GM21447 (cell line): ENCODE measurements at regions not wholly inside any gene's neighbourhood (a gene's known extent, or its start where the extent isn't known, plus 50 kb on each side); places are given as distances from the start of the nearest gene placed in this dataset.
A peak's percentile ranks its signal among the peaks of the same experiment; 100 is the strongest.

Experiments
- ATAC-seq: cut with Tn5 transposase; IDR thresholded peaks from one replicate; pipeline ENCODE4 v1.9.1; 2021; ENCODE audit not compliant: unreplicated experiment

DNA sequence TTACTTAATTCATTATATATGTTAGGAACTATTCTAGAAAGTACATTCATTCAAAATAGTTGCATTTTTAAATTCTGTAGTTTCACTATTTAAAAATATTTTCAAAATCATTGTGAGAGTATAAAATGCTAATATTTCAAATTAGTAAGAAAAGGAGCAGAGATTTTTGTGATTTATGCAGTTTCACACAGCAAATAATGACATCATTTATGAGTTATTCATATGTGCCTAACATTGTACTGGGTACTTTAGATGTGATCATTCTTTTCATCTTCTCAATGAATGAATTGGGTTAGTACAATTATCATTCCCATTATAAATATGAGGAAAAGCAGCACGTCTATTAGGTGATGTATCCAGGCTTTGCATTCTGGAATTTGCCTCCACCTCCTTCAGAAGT, 1451.0 kb upstream of the IGFBP7 start:
- ATAC-seq: no peak

DNA sequence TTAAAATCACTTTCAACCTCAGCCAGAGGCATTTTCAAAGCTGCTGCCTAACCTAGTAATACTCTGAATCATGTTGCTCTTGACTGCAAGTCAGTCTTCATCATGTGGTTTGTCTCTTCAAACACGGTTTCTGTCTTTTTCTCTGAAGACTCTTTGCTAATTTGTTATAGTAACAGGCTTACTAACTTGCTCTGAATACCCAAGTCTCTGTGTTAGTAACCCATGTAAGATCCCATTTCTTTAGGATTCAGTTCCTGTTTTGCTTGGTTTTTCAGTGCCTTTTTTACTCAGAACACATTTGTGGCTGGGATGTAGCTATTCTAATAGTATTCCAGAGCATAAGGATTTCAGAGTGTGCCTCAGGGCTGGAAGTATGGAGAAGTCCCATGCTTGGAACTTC, 1450.6 kb upstream of the IGFBP7 start:
- ATAC-seq: no peak

DNA sequence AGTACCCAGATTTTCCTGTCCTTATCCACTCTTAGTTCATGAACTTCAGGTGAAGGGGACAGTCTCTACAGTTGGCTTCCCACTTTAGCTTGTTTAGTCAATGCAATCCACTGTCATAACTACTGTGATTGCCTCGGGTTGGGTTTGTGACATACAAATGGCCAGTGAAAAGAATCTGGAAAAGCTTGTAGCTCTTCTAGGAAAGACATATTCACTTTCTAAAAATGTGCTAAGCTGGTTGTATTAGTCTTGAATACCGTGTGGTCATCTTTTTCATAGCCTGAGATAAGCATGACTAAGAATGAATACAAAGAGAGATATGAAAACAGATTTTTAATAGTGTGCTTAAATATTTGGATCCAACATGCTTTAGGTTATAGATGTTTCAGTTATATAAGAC, 1443.5 kb upstream of the IGFBP7 start:
- no peak for ATAC-seq

DNA sequence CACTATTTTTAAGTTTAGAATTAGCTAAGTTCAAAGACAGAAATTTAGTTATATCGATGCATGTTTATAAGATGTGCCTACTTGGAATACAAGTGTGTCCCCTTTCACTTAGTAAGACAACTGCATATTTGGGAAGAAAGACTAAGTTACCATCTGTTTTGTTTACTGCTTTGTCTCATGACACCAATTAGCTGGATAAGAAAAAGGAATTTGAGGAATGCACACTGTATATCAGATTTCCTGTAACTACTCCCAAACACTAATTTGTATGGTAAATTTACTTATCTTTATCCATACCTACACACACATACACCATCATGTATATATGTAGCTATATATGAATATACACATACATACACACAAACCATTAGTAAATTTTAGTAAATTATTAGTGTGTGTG, 1442.8 kb upstream of the IGFBP7 start:
- no peak for ATAC-seq

DNA sequence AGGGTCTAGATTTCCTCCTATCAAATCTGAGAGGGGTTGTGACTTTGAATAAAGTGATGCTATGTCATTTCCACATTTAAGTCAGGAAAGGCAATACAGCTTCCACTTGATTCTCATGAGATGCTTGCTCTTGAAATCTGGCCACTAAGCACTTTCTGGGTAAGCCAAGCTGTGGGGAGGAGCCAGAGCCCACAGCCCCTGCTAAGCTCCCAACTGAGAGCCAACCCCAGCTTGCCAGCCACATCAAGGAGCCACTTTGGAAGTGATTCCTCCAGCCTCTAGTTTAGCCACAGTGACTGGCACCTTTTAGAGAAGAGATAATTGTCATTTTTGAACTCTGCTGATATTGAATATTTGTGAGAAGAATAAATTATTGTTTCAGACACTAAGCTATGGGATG, 1441.5 kb upstream of the IGFBP7 start:
- no peak for ATAC-seq

DNA sequence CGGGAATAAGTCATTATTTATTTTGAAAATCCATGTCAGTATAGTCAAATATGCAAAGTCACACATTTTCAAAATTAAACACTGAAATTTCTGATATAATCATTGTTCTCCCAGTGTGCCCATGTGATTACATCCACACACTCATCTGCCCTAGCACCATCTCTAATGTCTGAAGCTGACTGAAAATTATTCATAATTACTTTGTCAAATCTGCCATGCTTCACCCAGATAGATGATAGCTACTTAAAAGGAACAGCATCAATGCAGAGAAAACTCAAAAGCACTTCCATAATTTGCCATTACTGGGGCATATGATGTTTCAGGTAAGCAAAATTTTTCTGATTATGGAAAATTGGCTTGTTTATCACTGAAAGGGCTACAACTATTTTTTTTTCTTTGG, 1433.3 kb upstream of the IGFBP7 start:
- ATAC-seq: no peak

DNA sequence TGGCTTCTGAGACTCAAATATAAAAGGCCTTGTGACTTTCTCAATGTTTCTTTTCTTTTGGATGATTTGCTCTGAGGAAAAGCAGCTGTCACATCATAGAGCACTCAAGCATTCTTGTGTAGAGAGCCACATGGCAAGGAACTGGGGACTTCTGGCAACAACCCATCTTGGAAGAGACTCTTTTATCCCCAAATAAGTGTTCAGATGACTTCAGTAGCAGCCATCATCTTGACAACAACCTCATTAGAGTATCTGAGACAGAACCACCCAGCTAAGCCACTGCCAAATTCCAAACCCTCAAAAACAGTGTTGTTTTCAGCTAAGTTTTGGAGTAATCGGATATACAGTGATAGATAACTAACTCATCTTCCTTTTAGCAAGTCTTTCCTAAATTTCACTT, 1431.7 kb upstream of the IGFBP7 start:
- no peak for ATAC-seq

DNA sequence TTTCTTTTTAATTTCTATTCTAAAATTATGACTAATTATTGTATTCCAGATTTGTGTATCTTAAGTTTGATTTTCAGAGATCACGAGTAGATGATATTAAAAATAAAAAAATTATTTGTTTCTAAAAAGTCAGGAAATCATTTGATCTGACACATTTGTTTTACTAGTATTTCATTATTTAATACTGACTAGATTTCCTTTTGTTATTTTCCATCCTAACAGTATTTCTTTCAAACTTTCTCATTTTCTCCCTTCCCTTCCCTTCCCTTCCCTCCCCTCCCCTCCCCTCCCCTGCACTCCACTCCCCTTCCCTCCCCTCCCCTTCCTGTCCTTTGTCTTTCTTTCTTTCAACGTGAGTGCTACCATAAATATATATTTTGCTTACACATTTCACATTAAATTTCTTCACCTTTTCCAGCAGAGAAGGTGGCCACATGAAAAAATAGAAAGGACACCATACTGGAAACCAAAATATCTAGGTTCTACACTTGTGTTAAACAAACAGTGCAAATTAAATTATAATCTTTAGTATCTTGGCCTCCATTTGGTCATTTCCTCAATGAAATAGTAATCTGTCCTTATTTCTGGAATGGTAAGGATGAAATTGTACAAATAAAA, 1412.7 kb upstream of the IGFBP7 start:
- no peak for ATAC-seq

DNA sequence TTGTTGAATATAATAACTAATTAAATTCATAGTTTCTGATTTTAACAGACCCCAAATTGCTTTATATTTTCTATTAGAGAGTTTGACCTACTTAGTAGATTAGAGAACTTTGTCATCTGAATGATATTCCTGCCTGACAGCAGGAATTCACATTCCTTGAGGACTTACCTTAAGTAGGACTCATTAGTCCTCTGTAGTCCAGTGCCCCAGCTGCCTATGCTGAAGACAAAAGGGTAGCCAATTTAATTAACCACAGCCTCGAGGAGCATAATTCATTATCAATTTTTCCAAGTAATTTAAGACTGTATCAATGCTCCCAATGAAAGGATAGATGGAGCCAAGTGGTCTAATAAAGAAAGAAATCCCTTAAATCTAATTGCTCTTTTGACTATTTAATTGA, 1405.0 kb upstream of the IGFBP7 start:
- ATAC-seq: no peak

DNA sequence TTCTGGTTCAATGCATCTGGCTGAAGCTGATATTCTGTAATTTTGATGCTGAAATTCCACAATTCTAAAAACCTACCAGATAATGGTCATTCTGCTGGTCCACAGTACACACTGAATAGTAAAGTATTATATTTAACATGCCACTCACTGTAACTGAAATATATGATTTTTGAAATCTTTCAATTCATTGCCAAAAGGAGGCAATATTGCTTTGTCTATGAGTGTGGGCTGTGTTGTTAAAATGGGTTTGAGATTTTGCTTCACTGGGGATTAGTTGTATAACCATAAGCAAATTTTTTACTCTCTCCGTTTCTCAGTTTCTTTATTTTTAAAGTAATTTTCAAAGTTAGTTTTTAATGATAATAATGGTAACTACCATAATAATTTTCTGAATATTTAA, 1404.1 kb upstream of the IGFBP7 start:
- ATAC-seq: no peak

DNA sequence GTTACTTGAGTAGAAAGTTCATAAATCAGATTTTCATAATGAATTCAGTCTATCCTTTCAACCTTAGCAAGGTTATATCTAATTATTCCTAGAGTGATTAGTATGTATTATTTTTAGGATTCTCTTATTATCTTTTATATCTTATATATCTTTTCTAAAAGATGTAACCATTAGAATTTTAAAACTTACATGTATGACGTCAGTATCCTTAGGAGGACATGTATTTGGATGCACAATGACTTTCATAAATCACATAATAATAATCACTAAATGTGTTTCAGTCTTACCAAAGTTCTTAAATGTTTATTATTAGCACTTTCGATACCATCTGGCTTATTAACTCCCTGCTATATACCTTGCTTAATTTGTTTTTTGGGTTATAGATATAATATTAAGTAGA, 1400.5 kb upstream of the IGFBP7 start:
- ATAC-seq: no peak

DNA sequence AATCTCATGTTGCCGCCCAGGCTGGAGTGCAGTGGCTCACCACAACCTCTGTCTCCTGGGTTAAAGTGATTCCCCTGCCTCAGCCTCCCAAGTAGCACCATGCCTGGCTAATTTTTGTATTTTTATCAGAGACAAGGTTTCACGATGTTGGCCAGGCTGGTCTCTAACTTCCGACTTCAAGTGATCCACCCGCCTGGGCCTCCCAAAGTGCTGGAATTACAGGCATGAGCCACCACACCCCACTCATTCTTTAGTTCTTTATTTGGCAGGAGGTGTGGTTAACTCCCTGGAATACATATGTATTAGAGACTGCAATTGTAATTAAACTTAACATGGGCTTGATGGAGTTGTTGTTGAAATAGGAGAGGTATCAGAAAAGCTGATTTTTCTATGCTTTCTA, 1396.9 kb upstream of the IGFBP7 start:
- ATAC-seq: no peak

DNA sequence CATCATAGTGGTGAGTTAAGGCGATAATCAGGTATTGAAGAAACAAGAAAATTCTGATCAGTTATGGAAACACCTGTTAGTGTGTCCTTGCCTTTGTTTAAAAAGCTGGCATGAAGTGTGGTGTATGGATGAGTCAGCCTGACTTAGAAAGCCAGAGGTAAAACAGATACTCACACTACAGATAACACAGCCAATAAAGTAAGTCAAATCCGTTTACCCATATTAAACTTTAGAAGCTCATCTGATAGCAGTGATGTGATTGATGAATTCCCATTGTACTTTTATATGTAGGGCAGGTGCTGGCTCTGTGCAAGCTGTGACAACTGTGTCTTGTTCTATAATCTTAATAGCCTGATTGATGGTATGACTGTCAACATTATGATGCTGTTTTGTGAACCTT, 1392.7 kb upstream of the IGFBP7 start:
- ATAC-seq: no peak

DNA sequence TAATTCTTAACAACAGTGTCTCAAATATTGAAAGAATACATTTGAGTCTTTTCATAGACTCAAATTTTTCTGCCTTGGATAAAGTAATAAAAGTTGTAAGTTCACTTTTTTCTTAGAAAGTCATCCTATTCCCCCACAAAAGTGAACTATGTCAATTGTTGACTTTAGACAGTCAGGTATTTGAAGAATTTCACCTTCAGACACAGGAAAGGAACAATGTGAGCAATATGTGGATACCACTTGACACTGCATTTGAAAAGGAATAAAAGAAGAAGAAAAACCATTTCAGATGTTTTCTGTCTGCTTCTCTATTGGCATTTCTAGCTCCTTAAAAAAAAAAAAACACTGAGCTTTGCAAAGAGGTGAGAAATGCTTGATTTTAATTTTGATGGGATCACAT, 1389.0 kb upstream of the IGFBP7 start:
- ATAC-seq: no peak

DNA sequence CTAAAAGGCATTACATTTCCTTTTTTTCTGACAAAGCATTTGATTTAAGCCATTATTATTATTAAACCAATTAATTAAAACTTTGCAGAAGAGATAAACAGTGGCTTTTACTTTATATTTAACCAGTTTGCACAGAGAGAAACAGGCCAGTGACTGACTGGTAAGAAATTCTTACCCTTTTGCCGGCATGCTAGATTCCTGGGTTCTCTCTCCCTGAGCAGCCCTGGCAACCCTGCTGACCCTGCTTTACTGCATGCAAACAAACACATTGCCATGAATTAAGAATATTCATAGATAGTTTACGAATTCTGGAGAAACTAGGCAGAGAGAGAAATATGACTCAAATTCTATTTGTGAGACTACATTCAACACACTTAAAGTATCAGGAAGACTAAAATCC, 1381.4 kb upstream of the IGFBP7 start:
- no peak for ATAC-seq

DNA sequence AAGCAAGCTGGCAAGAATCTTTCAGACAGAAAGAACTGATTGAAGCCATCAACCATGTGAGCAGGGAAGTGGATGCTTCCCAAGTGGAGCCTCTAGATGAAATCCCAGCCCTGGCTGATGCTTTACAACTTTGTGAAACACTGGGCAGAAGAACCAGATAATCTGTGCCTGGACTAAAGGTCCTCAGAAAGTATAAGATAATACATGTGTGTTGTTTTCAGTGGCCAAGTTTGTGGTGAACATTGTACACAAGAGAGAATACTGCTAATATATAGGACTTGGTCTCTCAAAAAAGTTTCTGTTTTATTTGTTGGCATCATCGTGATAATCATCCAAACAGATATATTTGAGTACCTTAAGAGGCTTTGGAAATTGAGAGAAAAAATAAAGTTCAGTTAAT, 1367.8 kb upstream of the IGFBP7 start:
- no peak for ATAC-seq

DNA sequence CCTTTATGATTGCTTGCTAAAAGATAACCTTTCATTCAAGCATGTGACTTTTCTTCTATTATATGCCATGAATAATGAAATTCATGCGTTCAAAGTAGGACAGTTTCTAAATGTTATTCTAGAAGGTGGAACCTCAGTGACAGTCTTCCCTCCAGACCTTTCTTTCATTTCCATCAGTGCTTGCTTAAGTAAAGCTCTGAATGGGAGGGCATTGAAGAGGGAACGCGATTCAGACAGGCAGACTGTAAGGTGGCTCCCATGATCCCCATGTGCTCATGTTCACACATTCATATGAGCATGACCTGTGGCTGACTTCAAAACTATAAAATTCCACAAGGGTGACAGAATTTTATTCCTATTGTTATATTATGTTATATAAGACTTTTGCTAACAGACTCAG, 1367.3 kb upstream of the IGFBP7 start:
- ATAC-seq: no peak

DNA sequence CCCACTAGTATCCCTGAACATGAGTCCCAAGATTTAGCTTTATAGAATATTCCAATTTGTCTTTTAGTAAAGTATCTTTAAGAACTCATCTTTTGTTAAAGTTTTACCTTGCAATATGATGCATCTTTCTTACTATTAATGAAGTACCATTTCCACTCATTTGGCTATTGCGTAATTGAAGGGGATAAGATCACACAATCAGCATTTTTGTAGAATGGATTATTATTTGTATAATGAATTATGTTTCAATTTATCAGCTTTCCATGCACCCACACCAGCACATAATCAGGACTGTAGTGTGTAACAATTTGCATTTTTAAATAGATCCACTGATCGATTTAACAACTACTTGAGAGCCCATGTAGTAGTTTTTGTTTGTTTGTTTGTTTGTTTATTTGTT, 1364.9 kb upstream of the IGFBP7 start:
- ATAC-seq: no peak

DNA sequence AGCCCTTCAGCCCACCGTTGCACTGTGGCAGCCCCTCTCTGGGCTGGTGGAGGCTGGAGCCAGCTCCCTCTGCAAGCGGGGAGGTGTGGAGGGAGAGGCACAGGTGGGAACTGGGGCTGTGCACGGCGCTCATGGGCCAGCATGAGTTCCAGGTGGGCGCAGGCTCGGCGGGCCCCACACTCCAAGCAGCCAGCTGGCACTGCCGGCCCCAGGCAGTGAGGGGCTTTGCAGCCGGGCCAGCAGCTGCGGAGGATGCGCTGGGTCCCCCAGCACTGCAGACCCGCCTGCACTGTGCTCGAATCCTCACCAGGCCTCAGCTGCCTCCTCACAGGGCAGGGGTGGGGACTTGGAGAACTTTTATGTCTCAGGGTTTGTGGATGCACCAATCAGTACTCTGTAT, 1354.8 kb upstream of the IGFBP7 start:
- no peak for ATAC-seq

DNA sequence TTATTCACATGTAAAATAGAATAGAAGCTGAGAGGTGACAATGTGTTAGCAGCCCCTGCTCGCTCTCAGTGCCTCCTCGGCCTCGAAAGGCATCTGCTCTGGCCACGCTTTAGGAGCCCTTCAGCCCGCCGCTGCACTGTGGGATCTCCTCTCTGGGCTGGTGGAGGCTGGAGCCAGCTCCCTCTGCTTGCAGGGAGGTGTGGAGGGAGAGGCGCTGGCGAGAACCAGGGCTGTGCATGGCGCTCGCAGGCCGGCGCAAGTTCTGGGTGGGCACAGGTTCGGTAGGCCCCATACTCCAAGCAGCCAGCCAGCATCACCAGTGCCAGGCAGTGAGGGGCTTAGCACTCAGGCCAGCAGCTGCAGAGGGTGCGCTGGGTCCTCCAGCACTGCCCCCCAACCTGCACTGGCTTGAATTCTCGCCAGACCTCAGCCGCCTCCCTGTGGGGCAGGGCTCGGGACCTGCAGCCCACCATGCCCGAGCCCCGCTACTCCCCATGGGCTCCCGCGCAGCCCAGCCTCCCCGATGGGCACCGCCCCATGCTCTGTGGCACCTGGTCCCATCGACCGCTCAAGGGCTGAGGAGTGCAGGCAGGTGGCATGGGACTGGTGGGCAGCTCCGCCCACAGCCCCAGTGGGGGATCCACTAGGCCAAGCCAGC, 1346.7 kb upstream of the IGFBP7 start:
- ATAC-seq: no peak

DNA sequence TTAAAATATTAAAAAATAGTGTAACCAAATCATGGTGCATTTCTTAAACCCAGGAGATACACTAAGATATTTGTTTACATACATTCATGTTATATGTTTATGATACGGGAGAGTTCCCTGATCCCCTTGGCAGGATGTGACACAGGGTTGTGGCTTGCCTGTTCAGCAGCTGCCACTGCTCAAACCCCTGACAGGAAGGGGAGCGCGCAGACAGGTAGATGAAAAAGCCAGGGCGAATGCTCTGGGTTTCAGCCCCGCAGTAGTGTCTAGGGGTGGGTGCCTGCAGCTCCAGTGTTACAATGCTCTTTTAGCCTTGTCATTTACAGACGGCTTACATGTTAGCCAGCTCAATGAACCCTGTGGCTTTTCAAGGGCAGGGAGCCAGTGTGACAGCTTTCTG, 1343.8 kb upstream of the IGFBP7 start:
- ATAC-seq: peak; percentile 51

DNA sequence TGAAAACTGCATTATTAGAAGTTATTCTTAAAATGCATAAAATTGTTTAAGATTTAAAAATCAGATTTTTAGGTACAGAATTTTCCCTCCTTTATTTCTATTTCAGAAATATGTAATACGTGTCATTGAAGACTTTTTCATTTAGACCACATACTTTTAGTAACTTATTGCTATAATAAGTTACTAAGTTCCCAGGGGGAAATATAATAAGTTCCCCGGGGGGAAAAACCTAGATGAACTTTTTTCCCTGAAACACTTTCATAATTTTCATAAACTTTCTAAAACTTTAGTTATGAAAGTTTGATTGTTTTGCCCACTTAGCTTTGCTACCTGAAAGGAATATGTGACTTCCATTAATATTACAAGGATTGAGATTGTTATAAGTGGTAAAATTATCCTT, 1341.5 kb upstream of the IGFBP7 start:
- ATAC-seq: no peak

DNA sequence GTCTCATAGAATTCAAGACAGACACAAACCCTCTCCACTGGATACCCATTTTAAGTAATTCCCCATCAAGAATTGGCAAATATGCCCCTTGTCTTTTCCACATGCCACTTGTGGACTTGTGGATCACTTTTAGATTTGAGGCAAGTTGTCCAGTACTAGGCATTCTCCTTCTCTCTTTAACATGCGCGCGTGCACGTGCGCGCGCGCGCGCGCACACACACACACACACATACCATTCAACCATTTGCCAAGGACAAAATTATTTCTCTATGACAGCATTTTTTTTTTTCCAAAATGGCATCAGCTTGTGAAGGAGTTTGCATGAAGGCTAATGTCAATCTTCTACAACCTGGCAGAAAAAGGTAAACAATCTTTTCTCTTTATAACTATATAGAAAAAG, 1325.7 kb upstream of the IGFBP7 start:
- ATAC-seq: no peak
